Coronary artery (tissue), 2 donors: ENCODE measurements at regions not wholly inside any gene's neighbourhood (a gene's known extent, or its start where the extent isn't known, plus 50 kb on each side); places are given as distances from the start of the nearest gene placed in this dataset.

Source experiments
- DNase-seq: peaks from one replicate; pipeline ENCODE4 v3.0.0-alpha.2; 2017; ENCODE audit warnings: low spot score
- H3K27ac ChIP-seq, 2 donors: fragments of 200-600 bp; sonication (generic); one replicate each; pipeline ENCODE4 v1.5.1; 2016 to 2019
- H3K4me3 ChIP-seq: fragments of 200-600 bp; sonication (generic); 2 replicates; pipeline ENCODE4 v1.5.1; 2016; ENCODE audit warnings: mild to moderate bottlenecking, moderate library complexity
- TF ChIP-seq, protein P1 (sequence below): fragments of 200-600 bp; sonication (generic); IDR thresholded peaks from one replicate; pipeline ENCODE4 v1.5.1; 2019; ENCODE audit warnings: antibody characterized with exemption

DNA sequence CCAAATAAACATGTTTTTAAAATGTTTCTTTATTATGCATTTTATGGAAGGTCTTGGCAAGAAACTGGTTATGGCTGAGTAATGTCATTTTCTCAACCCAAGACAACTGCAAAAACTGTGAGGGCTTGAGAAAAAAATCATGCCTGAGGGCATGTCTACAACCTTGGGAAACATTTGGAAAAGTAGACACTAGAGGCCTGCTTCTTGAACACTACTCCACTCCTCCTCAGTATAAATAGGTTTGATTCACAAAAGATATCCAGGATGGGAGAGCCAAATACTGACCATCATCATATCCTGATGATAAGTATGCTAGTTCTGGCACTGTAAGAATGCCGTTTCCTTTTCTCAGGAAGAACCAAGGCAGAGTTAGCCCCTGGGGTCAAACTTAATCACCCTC is 71.1 kb downstream of the OSR1 start:
- Histone ChIP-seq H3K27ac (no peak overlapping the region), H3K4me3 (no peak overlapping the region)
- TF ChIP-seq, protein P1, sequence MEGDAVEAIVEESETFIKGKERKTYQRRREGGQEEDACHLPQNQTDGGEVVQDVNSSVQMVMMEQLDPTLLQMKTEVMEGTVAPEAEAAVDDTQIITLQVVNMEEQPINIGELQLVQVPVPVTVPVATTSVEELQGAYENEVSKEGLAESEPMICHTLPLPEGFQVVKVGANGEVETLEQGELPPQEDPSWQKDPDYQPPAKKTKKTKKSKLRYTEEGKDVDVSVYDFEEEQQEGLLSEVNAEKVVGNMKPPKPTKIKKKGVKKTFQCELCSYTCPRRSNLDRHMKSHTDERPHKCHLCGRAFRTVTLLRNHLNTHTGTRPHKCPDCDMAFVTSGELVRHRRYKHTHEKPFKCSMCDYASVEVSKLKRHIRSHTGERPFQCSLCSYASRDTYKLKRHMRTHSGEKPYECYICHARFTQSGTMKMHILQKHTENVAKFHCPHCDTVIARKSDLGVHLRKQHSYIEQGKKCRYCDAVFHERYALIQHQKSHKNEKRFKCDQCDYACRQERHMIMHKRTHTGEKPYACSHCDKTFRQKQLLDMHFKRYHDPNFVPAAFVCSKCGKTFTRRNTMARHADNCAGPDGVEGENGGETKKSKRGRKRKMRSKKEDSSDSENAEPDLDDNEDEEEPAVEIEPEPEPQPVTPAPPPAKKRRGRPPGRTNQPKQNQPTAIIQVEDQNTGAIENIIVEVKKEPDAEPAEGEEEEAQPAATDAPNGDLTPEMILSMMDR = no peak
- no peak for DNase-seq

DNA sequence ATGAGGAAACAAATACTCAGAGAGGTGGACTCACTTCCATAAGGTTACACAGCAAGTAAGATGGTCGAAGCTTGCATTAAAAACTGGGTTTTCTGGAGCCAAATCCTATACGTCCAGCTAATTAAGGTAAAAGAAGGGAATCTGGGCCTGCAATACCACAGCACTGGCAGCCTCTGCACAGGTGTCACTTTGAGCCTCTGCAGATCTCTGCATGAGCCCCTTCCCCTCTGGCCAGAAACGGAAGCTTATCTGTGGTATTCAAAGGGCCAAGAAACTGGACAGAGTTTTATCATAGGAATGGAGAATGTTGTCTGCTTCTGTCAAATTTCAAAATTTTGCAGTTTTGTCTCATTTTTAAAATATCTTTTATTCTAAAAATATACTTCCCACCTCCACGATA is 76.1 kb downstream of the OSR1 start:
- Histone ChIP-seq H3K27ac (no peak overlapping the region), H3K4me3 (no peak overlapping the region)
- DNase-seq = no peak
- TF ChIP-seq, protein P1 = no peak

DNA sequence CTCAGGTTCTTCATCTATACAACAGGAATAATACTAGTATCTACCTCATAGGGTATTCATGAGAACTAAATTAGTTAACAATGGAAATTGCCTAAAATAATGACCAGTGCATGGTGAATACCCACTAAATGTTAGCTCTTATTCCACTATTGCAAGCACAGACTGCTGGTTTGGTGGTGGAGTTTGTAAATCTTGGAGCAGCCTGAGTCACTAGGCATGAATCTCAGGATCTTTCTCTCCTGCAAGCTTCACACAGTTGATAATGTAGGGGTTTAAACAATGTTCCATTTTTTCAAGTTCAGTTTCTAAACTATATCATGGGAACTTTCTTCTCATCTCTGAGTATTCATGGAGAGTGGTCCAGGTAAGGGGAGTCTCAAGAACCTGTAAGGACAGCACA is 84.0 kb downstream of the OSR1 start:
- TF ChIP-seq, protein P1 = no peak
- H3K4me3 ChIP-seq = no peak overlapping the region
- no peak overlapping the region for H3K27ac ChIP-seq
- no peak for DNase-seq

DNA sequence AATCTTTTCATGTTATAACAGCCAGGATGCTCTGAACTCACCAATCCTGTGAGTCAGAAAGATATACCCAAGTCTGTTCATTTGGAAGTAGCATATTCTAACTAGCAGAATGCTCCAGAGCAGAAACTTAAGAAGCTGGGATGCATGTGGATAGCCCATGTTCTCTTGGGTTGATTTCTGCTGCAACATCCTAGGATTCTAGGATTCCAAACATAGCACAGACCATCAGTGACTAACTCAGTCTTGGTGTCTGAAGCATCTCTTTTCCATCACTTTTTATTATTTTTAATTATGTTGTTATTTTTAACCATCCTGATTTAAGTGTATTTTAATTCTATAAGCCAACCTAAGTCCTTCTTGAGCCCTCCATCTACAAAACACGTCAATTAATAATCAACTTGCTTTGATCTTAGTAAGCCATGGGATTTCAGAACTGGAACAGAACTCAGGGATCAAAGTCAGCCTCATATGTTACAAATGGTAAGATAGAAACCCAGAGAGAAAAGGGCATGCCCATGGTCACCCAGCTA is 85.4 kb downstream of the OSR1 start:
- TF ChIP-seq, protein P1 = no peak
- H3K4me3 ChIP-seq = no peak overlapping the region
- no peak for DNase-seq
- H3K27ac ChIP-seq = no peak overlapping the region

DNA sequence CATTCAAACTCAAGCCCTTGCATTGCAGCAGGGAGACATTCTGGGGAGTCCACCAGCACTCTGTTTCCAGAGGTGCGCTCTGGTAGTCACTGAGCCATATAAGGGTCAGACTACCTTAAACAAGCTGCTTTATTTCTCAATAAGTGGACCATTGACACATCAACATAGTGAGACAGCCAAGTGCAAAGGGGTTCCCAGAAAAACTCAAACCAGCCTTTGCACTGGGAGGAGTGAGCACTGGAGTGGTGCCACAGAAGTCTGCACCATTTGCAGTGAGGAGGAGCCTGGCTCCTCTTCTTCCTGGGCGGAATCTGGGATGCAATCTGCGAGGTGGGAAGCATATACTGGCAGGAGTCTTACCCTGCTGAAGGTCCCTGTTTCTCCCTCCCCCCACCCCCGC is 86.4 kb downstream of the OSR1 start:
- no peak for DNase-seq
- Histone ChIP-seq H3K4me3 (no peak overlapping the region), H3K27ac (no peak overlapping the region)
- TF ChIP-seq, protein P1 = no peak

DNA sequence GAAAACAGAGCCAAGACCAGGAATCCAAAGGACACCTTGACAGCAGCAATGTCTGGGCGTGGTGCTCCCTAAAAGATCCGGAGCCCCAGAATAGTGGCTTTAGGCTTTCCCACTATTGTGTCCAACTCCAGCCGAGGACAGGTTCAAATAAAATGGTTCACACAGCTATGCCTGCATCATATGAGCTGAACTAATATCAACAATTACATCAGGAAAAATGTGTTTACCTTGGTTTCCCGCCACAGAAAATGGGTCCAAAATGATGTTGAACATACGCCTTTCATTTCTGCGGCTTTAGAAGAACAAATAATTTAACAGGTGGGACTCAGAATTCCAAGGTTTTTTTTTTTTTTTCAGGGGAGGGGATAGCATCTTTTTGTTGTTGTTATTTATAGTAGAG is 93.6 kb downstream of the OSR1 start:
- DNase-seq = no peak
- Histone ChIP-seq H3K27ac (no peak overlapping the region), H3K4me3 (no peak overlapping the region)
- TF ChIP-seq, protein P1 = no peak

DNA sequence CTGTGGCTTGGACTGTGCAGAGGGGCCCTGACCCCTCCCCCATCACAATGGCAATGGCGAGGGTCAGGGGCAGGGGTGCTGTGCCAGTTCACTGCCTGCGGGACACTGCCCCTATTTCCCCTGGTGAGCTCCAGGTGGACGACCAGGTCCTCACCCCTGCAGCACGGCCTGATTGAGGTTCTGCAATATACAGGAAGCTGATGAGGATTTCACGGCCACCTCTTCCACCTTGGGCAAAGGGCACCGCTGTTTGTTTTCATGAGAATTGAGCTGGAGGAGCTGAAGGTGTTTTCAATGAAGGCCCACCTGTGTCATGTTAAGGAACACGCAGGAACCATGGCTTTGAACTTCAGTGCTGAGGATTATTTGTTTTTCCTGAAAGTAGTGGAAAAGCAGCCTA is 96.3 kb downstream of the OSR1 start:
- no peak for DNase-seq
- no peak overlapping the region for H3K4me3 ChIP-seq
- TF ChIP-seq, protein P1 = no peak
- no peak overlapping the region for H3K27ac ChIP-seq
